ENCODE measurements at regions not wholly inside any gene's neighbourhood (a gene's known extent, or its start where the extent isn't known, plus 50 kb on each side); places are given as distances from the start of the nearest gene placed in this dataset.

DNA sequence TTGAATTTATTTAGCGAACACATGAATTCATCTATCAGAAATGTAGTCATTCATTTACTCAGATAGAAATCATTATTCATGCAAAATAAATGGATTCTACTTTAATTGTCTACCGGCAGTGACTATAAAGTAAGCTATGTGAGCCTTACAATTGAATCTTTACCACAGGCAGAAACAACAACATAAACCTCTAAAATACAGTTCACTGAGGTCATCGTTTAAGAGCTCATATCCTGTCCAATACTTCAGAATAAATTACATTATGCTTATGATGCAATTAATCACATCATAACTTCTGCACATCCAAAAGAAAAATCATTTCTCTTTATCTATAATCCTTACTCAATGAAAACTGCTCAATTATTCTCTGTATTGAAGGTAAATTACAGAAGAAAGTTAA is 244.7 kb downstream of the HNMT start:
- no peaks in the 10 kb centered on the region for H3K27me3 Mint-ChIP-seq
- H3K9me3 Mint-ChIP-seq: peaks cover 10% of the 10 kb centered on the region
- H3K4me1 Mint-ChIP-seq: no peaks in the 10 kb centered on the region
- DNase-seq (no peak), ATAC-seq (no peak)
- H3K4me3 Mint-ChIP-seq: no peak overlapping the region
- no peak overlapping the region for H3K27ac Mint-ChIP-seq
- H3K36me3 Mint-ChIP-seq (ENCODE audit: low read depth): no peaks in the 10 kb centered on the region

DNA sequence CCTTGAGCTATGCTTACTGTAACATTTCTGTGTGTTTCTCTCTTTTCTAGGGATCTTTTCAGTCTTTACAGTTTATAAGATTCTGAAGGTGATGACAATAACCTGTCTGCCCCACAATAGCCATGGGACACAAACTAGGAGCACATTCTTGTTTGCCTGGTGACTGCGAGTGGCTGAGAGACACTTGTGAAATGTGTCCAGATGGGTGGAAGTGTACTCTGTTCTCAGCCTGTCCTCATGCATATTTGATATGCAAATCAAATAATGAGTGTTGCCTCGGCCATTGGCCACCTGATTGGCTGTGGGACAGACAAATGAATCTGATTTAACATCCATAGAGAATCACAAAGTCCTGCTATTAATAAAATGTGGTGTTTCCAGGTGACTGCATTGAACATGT is 246.2 kb downstream of the HNMT start:
- Mint-ChIP-seq H3K4me1 (no peaks in the 10 kb centered on the region), H3K36me3 (ENCODE audit: low read depth) (no peaks in the 10 kb centered on the region), H3K27ac (no peak overlapping the region), H3K9me3 (peaks cover 5% of the 10 kb centered on the region), H3K4me3 (no peak overlapping the region), H3K27me3 (no peaks in the 10 kb centered on the region)
- no peak for ATAC-seq
- DNase-seq: no peak

DNA sequence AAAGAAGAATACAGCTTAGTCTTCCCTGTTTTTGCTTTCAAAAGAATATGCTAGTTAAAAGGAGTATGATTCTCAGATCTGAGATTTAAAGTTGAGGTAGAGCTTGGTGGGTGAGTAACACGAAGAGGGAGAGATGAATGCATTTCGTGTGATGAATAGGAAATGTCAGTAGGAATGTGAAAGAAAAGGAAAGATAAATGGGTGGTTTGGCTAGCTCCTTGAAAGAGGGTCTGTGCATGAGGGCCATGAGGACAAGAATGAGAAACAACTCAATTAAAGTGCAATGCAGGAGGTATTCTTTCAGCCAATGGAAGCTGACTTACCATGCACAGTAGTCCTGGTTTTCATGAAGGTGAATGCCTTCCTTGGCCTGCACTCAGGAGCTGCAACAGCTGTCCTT is 248.2 kb downstream of the HNMT start:
- no peak for ATAC-seq

GRCh38 chr2:138213084-138213483 is 248.8 kb downstream of the HNMT start:
- H3K4me3 Mint-ChIP-seq: no peak overlapping the region
- no peaks in the 10 kb centered on the region for H3K9me3 Mint-ChIP-seq
- no peaks in the 10 kb centered on the region for H3K36me3 Mint-ChIP-seq (ENCODE audit: low read depth)
- no peaks in the 10 kb centered on the region for H3K4me1 Mint-ChIP-seq
- H3K27ac Mint-ChIP-seq: no peak overlapping the region
- H3K27me3 Mint-ChIP-seq: no peaks in the 10 kb centered on the region
- DNase-seq (no peak), ATAC-seq (no peak)

More for the DNA sequence above, 248.2 kb downstream of the HNMT start:
- no peaks in the 10 kb centered on the region for H3K36me3 Mint-ChIP-seq (ENCODE audit: low read depth)
- H3K9me3 Mint-ChIP-seq: no peaks in the 10 kb centered on the region
- H3K27ac Mint-ChIP-seq: no peak overlapping the region
- DNase-seq: no peak
- no peaks in the 10 kb centered on the region for H3K4me1 Mint-ChIP-seq
- no peaks in the 10 kb centered on the region for H3K27me3 Mint-ChIP-seq
- no peak overlapping the region for H3K4me3 Mint-ChIP-seq

GRCh38 chr2:138213624-138214023 is 249.4 kb downstream of the HNMT start:
- no peaks in the 10 kb centered on the region for H3K36me3 Mint-ChIP-seq (ENCODE audit: low read depth)
- H3K27ac Mint-ChIP-seq: no peak overlapping the region
- DNase-seq (no peak), ATAC-seq (no peak)
- H3K9me3 Mint-ChIP-seq: no peaks in the 10 kb centered on the region
- no peak overlapping the region for H3K4me3 Mint-ChIP-seq
- no peaks in the 10 kb centered on the region for H3K27me3 Mint-ChIP-seq
- H3K4me1 Mint-ChIP-seq: no peaks in the 10 kb centered on the region

- DNase-seq: no peak
- Mint-ChIP-seq H3K4me1 (no peaks in the 10 kb centered on the region), H3K36me3 (ENCODE audit: low read depth) (no peaks in the 10 kb centered on the region), H3K27ac (no peak overlapping the region), H3K9me3 (no peaks in the 10 kb centered on the region), H3K27me3 (no peaks in the 10 kb centered on the region), H3K4me3 (no peak overlapping the region)
- ATAC-seq: no peak
These were observed 251.7 kb downstream of the HNMT start for GRCh38 chr2:138215958-138216357.

DNA sequence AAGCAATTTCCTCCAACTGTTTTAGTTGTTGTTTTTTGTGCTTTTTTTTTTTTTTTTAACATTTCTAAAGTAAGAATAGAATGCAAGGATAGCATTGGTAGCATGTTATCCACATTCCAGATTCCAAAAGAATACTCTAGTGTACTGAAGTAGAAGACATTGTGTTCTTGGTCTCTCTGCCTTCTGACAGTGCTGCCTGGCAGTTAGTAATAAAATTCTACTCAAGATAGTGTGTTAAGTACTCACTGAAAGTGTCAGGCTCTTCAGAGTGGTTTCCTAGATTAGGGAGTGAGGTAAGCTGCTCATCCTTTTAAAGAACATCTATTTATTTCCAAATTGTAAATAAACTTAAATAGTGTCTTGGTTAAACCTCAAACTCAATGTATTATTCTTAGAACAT is 253.7 kb downstream of the HNMT start:
- Mint-ChIP-seq H3K36me3 (ENCODE audit: low read depth) (no peaks in the 10 kb centered on the region), H3K4me3 (no peak overlapping the region), H3K27me3 (no peaks in the 10 kb centered on the region), H3K27ac (no peak overlapping the region), H3K9me3 (no peaks in the 10 kb centered on the region), H3K4me1 (no peaks in the 10 kb centered on the region)
- no peak for ATAC-seq
- no peak for DNase-seq

DNA sequence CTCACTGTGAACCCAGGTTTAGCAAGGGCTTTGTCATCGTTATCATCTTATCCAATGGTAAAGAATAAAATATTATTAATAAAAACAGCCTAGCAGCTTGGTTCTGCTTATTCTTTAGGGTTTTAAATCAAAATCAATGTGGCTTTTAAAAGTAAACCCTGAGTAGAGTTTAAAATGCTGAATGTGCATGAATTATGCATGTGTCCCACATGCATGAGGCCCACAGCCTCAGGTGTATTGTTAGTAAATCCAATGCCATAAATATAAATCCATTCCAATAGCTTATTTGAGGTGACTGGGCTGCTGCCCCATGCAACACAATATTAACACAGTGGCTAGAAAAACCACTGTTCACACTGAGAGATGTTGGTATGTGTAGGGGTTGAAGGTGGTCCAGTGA is 254.1 kb downstream of the HNMT start:
- DNase-seq (no peak), ATAC-seq (no peak)
- no peaks in the 10 kb centered on the region for H3K27me3 Mint-ChIP-seq
- no peaks in the 10 kb centered on the region for H3K9me3 Mint-ChIP-seq
- no peak overlapping the region for H3K27ac Mint-ChIP-seq
- H3K36me3 Mint-ChIP-seq (ENCODE audit: low read depth): no peaks in the 10 kb centered on the region
- no peaks in the 10 kb centered on the region for H3K4me1 Mint-ChIP-seq
- H3K4me3 Mint-ChIP-seq: no peak overlapping the region

DNA sequence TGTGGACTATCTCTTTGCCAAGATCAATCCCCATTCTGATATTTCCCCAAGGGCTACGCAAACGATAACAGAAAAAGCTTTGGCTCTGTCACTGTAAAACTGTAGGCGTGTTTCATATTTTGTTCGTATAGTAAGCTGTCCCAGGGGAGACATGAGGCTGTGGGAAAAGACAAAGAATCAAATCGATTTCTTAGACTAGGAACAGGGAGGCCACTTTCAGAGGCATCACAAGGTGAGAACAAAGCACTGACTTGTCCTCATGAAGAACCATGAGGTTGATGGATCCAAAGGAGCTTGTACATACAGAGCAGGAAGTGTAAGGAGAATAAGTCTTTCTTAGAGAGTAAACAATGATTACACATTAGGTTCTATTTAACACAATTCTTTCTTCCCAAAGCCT is 255.7 kb downstream of the HNMT start:
- H3K4me1 Mint-ChIP-seq: no peaks in the 10 kb centered on the region
- no peak overlapping the region for H3K27ac Mint-ChIP-seq
- no peaks in the 10 kb centered on the region for H3K27me3 Mint-ChIP-seq
- ATAC-seq: no peak
- DNase-seq: no peak
- no peaks in the 10 kb centered on the region for H3K36me3 Mint-ChIP-seq (ENCODE audit: low read depth)
- H3K4me3 Mint-ChIP-seq: no peak overlapping the region
- no peaks in the 10 kb centered on the region for H3K9me3 Mint-ChIP-seq

DNA sequence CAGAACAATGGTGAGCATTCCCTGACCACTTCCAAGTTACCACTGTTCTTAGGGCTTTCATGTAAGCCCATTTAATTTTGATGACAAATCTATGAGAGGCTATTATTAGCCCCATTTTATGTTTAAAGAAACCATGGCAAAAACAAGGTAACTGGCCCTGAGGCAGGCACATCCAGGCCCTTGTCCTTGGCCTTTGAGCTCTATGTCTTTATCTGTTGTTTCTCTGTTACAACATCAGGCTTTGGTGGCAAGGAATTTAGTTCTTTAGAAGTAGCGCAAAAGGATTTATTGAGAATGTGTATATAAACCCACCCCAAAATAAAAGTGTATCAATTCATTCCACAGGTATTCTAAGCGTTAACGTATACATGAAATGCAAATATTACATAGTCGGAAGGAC is 257.1 kb downstream of the HNMT start:
- no peaks in the 10 kb centered on the region for H3K4me1 Mint-ChIP-seq
- H3K36me3 Mint-ChIP-seq (ENCODE audit: low read depth): no peaks in the 10 kb centered on the region
- DNase-seq (no peak), ATAC-seq (no peak)
- no peaks in the 10 kb centered on the region for H3K27me3 Mint-ChIP-seq
- no peak overlapping the region for H3K4me3 Mint-ChIP-seq
- H3K9me3 Mint-ChIP-seq: no peaks in the 10 kb centered on the region
- H3K27ac Mint-ChIP-seq: no peak overlapping the region

- H3K27ac Mint-ChIP-seq: no peak overlapping the region
- H3K9me3 Mint-ChIP-seq: peaks cover 3% of the 10 kb centered on the region
- no peak overlapping the region for H3K4me3 Mint-ChIP-seq
- H3K4me1 Mint-ChIP-seq: no peaks in the 10 kb centered on the region
- H3K27me3 Mint-ChIP-seq: no peaks in the 10 kb centered on the region
- ATAC-seq (no peak), DNase-seq (no peak)
- H3K36me3 Mint-ChIP-seq (ENCODE audit: low read depth): no peaks in the 10 kb centered on the region
These were observed 259.0 kb downstream of the HNMT start for GRCh38 chr2:138223319-138223718.

GRCh38 chr2:138227195-138227594 is 262.9 kb downstream of the HNMT start:
- Mint-ChIP-seq H3K36me3 (ENCODE audit: low read depth) (no peaks in the 10 kb centered on the region), H3K4me3 (no peak overlapping the region), H3K9me3 (peaks cover 14% of the 10 kb centered on the region), H3K27me3 (no peaks in the 10 kb centered on the region), H3K4me1 (no peaks in the 10 kb centered on the region), H3K27ac (no peak overlapping the region)
- DNase-seq (no peak), ATAC-seq (no peak)

DNA sequence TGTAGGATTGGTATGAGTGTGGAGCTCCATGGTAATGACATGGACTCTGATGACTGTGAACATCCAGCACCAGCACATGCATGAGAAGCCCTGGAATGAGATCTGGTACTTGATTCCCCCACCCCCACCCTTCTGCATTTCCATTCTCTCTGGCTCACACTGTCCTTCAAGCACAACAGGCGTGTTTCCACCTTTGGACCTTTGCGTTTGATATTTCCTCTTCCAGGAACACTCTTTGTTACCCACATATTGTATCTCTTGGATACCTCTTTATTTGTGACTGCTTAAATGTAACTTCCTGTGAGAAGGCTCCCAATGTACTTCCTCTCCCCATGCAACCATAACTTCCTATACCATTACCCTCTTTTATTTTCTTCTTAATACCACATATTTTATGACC is 263.8 kb downstream of the HNMT start:
- no peak overlapping the region for H3K27ac Mint-ChIP-seq
- H3K4me3 Mint-ChIP-seq: no peak overlapping the region
- DNase-seq: no peak
- H3K4me1 Mint-ChIP-seq: no peaks in the 10 kb centered on the region
- H3K9me3 Mint-ChIP-seq: peaks cover 17% of the 10 kb centered on the region
- no peaks in the 10 kb centered on the region for H3K27me3 Mint-ChIP-seq
- H3K36me3 Mint-ChIP-seq (ENCODE audit: low read depth): no peaks in the 10 kb centered on the region
- no peak for ATAC-seq

DNA sequence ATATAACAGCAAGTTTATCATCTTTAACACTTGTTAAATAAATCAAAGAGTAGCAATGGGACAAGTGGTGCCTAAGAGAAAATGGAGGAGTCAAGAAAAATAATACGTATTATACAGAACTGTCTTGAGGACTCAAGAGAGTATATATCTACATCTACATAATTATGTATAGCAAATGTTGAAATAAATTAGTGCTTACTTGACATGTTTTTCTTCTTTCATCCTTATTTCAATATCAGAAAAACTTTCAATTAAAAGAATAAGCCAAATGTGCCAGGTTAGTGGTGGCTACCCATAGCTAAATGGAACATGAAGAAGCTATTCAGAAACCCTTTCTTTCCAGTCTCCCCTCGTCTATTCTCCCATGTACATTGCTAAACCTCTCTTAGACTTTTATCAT is 267.3 kb upstream of the SPOPL start:
- peaks cover 6% of the 10 kb centered on the region for H3K9me3 Mint-ChIP-seq
- H3K27me3 Mint-ChIP-seq: no peaks in the 10 kb centered on the region
- no peak for ATAC-seq
- DNase-seq: no peak
- peaks cover 5% of the 10 kb centered on the region for H3K4me1 Mint-ChIP-seq
- H3K27ac Mint-ChIP-seq: no peak overlapping the region
- H3K4me3 Mint-ChIP-seq: no peak overlapping the region
- no peaks in the 10 kb centered on the region for H3K36me3 Mint-ChIP-seq (ENCODE audit: low read depth)

- ATAC-seq: no peak
- Mint-ChIP-seq H3K27ac (no peak overlapping the region), H3K9me3 (peaks cover 5% of the 10 kb centered on the region), H3K27me3 (no peaks in the 10 kb centered on the region), H3K4me1 (peaks cover 8% of the 10 kb centered on the region), H3K36me3 (ENCODE audit: low read depth) (no peaks in the 10 kb centered on the region), H3K4me3 (no peak overlapping the region)
- DNase-seq: no peak
These were observed 266.5 kb upstream of the SPOPL start for GRCh38 chr2:138235041-138235440.

GRCh38 chr2:138236142-138236541 is 265.4 kb upstream of the SPOPL start:
- peaks cover 5% of the 10 kb centered on the region for H3K9me3 Mint-ChIP-seq
- H3K4me1 Mint-ChIP-seq: peaks cover 9% of the 10 kb centered on the region
- no peak for DNase-seq
- no peak overlapping the region for H3K27ac Mint-ChIP-seq
- ATAC-seq: peak; percentile 52
- H3K36me3 Mint-ChIP-seq (ENCODE audit: low read depth): no peaks in the 10 kb centered on the region
- H3K27me3 Mint-ChIP-seq: no peaks in the 10 kb centered on the region
- no peak overlapping the region for H3K4me3 Mint-ChIP-seq
